ENCODE measurements at regions not wholly inside any gene's neighbourhood (a gene's known extent, or its start where the extent isn't known, plus 50 kb on each side); places are given as distances from the start of the nearest gene placed in this dataset.
A peak's percentile ranks its signal among the peaks of the same experiment; 100 is the strongest.

DNA sequence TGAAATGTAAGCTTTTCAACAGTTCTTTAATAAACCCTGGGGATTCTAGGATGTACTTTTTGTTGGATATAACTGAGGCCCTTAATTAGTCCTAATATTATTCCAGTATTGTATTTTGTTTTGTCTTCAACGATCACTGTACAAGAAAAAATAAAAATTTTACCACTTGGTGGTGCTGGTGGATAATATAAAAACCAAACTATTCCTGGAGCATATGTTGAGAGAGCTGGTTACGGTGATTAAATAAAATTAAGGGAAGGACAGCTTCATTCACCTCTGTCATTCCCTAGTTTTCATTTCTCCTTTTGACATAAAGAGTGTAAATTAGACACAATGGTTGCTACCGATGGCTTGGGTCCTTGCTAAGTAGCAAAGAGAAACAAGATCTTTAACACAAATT lies 598.6 kb upstream of the PCDH20 start:
- TF ChIP-seq, protein P1, sequence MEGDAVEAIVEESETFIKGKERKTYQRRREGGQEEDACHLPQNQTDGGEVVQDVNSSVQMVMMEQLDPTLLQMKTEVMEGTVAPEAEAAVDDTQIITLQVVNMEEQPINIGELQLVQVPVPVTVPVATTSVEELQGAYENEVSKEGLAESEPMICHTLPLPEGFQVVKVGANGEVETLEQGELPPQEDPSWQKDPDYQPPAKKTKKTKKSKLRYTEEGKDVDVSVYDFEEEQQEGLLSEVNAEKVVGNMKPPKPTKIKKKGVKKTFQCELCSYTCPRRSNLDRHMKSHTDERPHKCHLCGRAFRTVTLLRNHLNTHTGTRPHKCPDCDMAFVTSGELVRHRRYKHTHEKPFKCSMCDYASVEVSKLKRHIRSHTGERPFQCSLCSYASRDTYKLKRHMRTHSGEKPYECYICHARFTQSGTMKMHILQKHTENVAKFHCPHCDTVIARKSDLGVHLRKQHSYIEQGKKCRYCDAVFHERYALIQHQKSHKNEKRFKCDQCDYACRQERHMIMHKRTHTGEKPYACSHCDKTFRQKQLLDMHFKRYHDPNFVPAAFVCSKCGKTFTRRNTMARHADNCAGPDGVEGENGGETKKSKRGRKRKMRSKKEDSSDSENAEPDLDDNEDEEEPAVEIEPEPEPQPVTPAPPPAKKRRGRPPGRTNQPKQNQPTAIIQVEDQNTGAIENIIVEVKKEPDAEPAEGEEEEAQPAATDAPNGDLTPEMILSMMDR (IDR thresholded peaks at IDR 0.05): peak in 1 of 4 experiments; percentile 6
- no peak for TF ChIP-seq POLR2AphosphoS5 (IDR thresholded peaks at IDR 0.05)

Data from prostate gland (tissue), 2 donors.